ENCODE measurements at regions not wholly inside any gene's neighbourhood (a gene's known extent, or its start where the extent isn't known, plus 50 kb on each side); places are given as distances from the start of the nearest gene placed in this dataset.

- no peak for TF ChIP-seq CTCF (IDR thresholded peaks at IDR 0.05)
- Histone ChIP-seq H3K27ac (no peak overlapping the region), H3K27me3 (ENCODE audit: low read depth) (no peaks in the 10 kb centered on the region), H3K36me3 (no peaks in the 10 kb centered on the region), H3K9me3 (no peaks in the 10 kb centered on the region), H3K4me1 (no peaks in the 10 kb centered on the region), H3K4me3 (no peak overlapping the region)
- ATAC-seq (peak in 1 of 2 donors; percentile 87), DNase-seq (no peak)
- intact Hi-C loops (cut with DNase I): no loop called here
Measured at GRCh38 chr5:119951330-119951934, 322.1 kb downstream of the FAM170A start.

GRCh38 chr5:119953474-119953873 is 324.1 kb downstream of the FAM170A start:
- Histone ChIP-seq H3K4me3 (no peak overlapping the region), H3K9me3 (no peaks in the 10 kb centered on the region), H3K36me3 (no peaks in the 10 kb centered on the region), H3K27me3 (ENCODE audit: low read depth) (no peaks in the 10 kb centered on the region), H3K4me1 (no peaks in the 10 kb centered on the region), H3K27ac (no peak overlapping the region)
- DNase-seq (no peak), ATAC-seq (no peak)
- TF ChIP-seq CTCF (IDR thresholded peaks at IDR 0.05): no peak
- intact Hi-C loops (cut with DNase I): no loop called here

GRCh38 chr5:119954106-119954505 is 324.7 kb downstream of the FAM170A start:
- no peak for DNase-seq
- Histone ChIP-seq H3K4me3 (no peak overlapping the region), H3K4me1 (no peaks in the 10 kb centered on the region), H3K27me3 (ENCODE audit: low read depth) (no peaks in the 10 kb centered on the region), H3K9me3 (no peaks in the 10 kb centered on the region), H3K36me3 (no peaks in the 10 kb centered on the region), H3K27ac (no peak overlapping the region)
- ATAC-seq: no peak
- TF ChIP-seq CTCF (IDR thresholded peaks at IDR 0.05): no peak
- intact Hi-C loops (cut with DNase I): no loop called here

- DNase-seq (no peak), ATAC-seq (no peak)
- Histone ChIP-seq H3K27ac (no peak overlapping the region), H3K36me3 (no peaks in the 10 kb centered on the region), H3K4me3 (no peak overlapping the region), H3K4me1 (no peaks in the 10 kb centered on the region), H3K9me3 (no peaks in the 10 kb centered on the region), H3K27me3 (ENCODE audit: low read depth) (no peaks in the 10 kb centered on the region)
- intact Hi-C loops (cut with DNase I): no loop called here
- no peak for TF ChIP-seq CTCF (IDR thresholded peaks at IDR 0.05)
Measured at GRCh38 chr5:119961993-119962392, 332.6 kb downstream of the FAM170A start.

- intact Hi-C loops (cut with DNase I): no loop called here
- ATAC-seq: no peak
Measured at GRCh38 chr5:119966028-119966427, 336.7 kb downstream of the FAM170A start.

More at GRCh38 chr5:119966028-119966427, 336.7 kb downstream of the FAM170A start:
- Histone ChIP-seq H3K27me3 (ENCODE audit: low read depth) (no peaks in the 10 kb centered on the region), H3K9me3 (no peaks in the 10 kb centered on the region), H3K4me3 (no peak overlapping the region), H3K36me3 (no peaks in the 10 kb centered on the region), H3K27ac (no peak overlapping the region), H3K4me1 (no peaks in the 10 kb centered on the region)
- no peak for TF ChIP-seq CTCF (IDR thresholded peaks at IDR 0.05)
- DNase-seq: no peak
